GM18502 (cell line): ENCODE measurements at regions not wholly inside any gene's neighbourhood (a gene's known extent, or its start where the extent isn't known, plus 50 kb on each side); places are given as distances from the start of the nearest gene placed in this dataset.
A peak's percentile ranks its signal among the peaks of the same experiment; 100 is the strongest.

Experiments
- ATAC-seq: cut with Tn5 transposase; IDR thresholded peaks from one replicate; pipeline ENCODE4 v1.9.1; 2021; ENCODE audit warnings: mild to moderate bottlenecking; ENCODE audit not compliant: unreplicated experiment, poor library complexity

GRCh38 chr4:67126570-67126969 is 418.7 kb downstream of the CENPC start:
- no peak for ATAC-seq

- no peak for ATAC-seq
These were observed 419.4 kb downstream of the CENPC start for GRCh38 chr4:67125636-67126514.

- no peak for ATAC-seq
These were observed 420.6 kb downstream of the CENPC start for GRCh38 chr4:67124716-67125115.

- no peak for ATAC-seq
These were observed 423.3 kb downstream of the CENPC start for GRCh38 chr4:67122029-67122428.

- ATAC-seq = no peak
These were observed 424.9 kb downstream of the CENPC start for GRCh38 chr4:67120369-67120768.

GRCh38 chr4:67109276-67109675 is 436.0 kb downstream of the CENPC start:
- peak; percentile 67 for ATAC-seq

- ATAC-seq = no peak
These were observed 438.3 kb downstream of the CENPC start for GRCh38 chr4:67106861-67107460.

- no peak for ATAC-seq
These were observed 441.2 kb downstream of the CENPC start for GRCh38 chr4:67104145-67104544.

- ATAC-seq = no peak
These were observed 442.1 kb downstream of the CENPC start for GRCh38 chr4:67103001-67103747.

- no peak for ATAC-seq
These were observed 443.7 kb downstream of the CENPC start for GRCh38 chr4:67101612-67102011.

GRCh38 chr4:67092351-67092750 is 453.0 kb downstream of the CENPC start:
- no peak for ATAC-seq

GRCh38 chr4:67091673-67092072 is 453.6 kb downstream of the CENPC start:
- ATAC-seq = no peak

- peak; percentile 93 for ATAC-seq
These were observed 457.4 kb downstream of the CENPC start for GRCh38 chr4:67087897-67088296.

- ATAC-seq = no peak
These were observed 460.5 kb downstream of the CENPC start for GRCh38 chr4:67084783-67085182.

GRCh38 chr4:67083496-67083895 is 461.8 kb downstream of the CENPC start:
- ATAC-seq = no peak

GRCh38 chr4:67082746-67083145 is 462.6 kb downstream of the CENPC start:
- ATAC-seq = no peak

GRCh38 chr4:67080046-67080557 is 465.2 kb downstream of the CENPC start:
- no peak for ATAC-seq

GRCh38 chr4:67071641-67072040 is 473.7 kb downstream of the CENPC start:
- no peak for ATAC-seq

GRCh38 chr4:67055319-67055718 is 490.0 kb downstream of the CENPC start:
- ATAC-seq = no peak

- ATAC-seq = no peak
These were observed 490.4 kb downstream of the CENPC start for GRCh38 chr4:67054896-67055295.
